GM21526 (cell line): ENCODE measurements at regions not wholly inside any gene's neighbourhood (a gene's known extent, or its start where the extent isn't known, plus 50 kb on each side); places are given as distances from the start of the nearest gene placed in this dataset.
"Not testable (repeated sequence)": the region's sequence is repeated elsewhere in the genome, so short reads cannot be mapped to it uniquely, and the experiment has no call there.

Experiments
- ATAC-seq: cut with Tn5 transposase; IDR thresholded peaks from one replicate; pipeline ENCODE4 v1.9.1; 2021; ENCODE audit warnings: moderate library complexity; ENCODE audit not compliant: unreplicated experiment, low FRiP score

DNA sequence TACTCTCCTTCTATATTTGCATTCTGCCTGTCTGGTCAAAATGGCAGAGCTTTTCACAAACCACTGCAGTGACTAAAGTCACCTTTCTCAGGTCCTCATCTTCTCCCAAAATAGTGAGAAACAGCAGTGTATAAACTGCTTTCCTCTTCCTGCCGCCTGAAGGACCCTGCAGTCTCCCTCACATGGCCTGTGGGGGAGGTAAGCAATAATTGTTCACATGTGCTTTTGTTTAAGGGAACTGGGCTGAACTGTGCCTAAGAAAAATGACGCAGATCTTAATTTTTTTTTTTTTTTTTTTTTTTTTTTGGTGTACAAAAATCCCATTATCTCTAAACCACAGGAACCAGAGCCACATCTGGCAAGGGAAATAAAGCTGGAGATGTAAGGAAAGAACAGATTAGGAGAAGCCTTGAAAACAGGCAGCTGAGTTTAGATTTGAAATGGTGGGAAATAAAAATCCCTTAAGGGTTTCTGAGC, 131.7 kb upstream of the VLDLR start:
- no peak for ATAC-seq

DNA sequence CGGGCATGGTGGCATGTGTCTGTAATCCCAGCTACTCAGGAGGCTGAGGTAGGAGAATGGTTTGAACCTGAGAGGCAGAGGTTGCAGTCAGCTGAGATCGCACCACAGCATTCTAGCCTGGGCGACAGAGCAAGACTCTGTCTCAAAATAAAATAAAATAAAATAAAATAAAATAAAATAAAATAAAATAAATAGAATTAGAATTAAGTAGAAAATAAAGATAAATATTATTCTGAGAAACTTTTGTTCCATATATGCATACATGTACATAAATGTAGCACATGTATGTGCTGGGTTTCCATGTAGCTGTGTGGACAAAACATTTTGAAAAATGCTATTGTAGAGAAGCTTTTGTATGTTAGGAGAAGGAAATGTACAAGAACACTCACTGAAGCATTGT, 129.4 kb upstream of the VLDLR start:
- no peak for ATAC-seq

DNA sequence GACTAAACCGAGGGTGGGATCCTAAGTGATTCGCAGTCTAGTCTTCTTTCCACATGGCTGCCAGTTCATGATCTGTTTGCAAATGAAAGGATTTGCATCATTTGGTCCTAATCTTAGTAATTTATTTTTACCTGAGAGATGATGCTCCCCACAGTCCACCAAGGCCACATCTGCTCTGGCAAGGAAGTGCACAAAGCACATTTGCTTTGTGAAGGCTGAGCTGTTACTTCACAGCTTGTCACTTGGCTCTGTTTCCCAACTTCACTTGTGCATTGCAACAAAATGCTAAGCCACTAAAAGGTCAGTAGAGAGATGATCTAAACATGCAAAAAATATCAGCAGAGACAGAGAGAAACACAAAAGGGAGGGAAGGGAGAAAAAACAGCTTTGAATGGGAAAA, 128.5 kb upstream of the VLDLR start:
- no peak for ATAC-seq

DNA sequence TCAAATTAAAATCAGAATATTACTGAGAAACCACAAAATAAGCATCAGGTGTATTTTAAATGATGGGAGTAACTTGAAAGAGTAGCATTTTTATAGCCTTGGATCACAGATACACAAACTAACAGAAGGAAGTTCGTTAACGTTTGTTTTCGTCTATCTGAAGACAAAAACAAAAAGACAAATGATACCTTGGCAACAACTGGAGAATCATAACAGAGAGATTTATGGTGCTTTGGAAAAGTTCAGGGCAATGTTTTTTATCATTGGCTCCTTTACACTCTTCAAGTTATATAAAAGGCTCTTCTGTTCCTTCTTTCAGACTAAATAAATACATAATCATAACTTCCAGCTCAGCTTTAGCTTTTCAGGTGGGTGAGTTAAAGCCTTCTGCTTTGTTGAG, 128.1 kb upstream of the VLDLR start:
- no peak for ATAC-seq

DNA sequence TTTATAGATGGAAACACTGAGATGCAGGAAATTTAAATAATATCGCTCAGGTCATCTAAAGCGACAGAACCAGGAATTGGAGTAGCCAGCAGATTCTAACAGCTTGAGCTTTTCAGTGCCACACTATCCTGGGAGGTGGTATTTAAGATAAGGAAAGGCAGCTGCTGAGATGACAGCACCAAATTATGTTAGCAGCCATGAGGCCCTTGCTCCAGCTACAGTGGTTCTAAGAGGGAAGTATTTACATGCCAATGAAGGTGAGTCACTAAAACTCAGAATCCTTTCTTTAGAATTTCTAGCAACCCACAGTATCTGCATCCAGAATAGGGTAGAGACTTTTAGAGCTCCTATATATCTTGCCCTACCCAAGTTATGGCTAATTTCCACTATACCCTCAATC, 127.0 kb upstream of the VLDLR start:
- no peak for ATAC-seq

DNA sequence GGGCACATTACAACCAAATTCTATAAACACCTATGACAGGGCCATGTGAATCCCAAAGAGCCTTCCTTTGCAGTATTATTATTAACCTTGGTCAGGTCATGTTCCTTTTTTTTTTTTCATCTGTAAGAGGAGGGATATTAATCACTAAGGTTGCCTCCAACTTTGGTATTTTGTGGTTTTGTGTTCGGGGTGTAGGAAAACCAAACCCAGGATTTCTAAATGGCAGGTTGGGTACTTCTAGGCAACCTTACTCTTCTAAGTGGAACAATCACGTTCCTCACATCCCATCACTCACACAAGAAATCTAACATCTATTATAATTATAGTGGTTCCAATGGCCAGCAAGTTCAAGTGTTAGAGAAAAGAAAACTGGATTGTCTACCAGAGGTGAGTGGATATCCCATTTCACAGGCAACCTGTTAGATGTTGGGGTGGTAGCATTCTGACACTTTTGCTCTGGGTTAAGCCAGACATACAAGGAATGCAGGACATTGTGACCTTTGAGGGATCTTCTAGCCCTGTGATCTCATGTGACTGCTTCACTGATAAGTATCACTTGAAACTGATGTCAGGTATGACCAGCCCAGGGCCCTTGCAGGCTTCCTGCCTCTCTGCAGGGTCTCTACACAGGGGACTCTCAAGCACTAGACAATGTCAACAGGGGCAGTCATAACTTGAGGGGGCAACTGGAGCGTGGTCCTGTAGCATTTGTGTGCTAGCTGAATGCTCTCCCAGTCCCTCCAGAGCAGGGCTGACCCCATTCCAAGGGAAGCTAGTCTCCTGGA, 126.2 kb upstream of the VLDLR start:
- no peak for ATAC-seq

DNA sequence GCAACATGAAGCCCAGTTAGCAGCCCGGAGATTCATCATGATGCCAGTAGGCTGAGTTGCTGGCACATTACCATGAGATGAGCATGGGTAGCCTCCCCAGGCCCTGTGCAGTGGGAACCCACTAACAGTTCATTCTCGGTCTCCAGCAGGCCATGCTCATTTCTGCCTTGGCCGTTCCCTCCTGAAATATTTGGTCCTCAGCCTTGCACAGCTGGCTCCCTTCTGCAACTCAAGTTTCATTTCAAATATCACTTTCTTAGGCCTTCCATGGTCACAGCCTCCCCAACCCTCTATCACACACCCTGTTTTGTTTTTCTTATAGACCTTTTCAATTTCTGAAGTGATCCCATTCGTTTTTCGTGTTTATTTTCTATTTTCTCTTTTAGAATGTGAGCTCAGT, 125.4 kb upstream of the VLDLR start:
- ATAC-seq, result no peak

DNA sequence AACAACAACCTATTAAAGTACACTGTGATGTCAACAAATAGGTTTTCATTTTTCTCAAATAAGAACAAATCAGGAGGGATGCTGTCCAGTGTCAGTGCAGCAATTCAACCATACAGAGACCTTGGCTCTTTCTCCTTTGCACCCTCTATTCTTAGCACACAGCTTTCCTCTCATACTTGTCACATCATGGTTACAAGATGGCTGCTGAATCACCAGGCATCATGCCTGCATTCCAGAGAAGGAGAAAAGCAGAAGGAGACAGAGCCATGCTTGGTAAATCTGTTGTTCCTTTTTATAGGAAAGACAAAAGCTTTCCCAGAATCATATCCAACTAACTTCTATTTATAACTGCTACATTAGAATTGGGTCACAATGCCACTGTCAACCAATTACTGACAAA, 124.7 kb upstream of the VLDLR start:
- no peak for ATAC-seq

DNA sequence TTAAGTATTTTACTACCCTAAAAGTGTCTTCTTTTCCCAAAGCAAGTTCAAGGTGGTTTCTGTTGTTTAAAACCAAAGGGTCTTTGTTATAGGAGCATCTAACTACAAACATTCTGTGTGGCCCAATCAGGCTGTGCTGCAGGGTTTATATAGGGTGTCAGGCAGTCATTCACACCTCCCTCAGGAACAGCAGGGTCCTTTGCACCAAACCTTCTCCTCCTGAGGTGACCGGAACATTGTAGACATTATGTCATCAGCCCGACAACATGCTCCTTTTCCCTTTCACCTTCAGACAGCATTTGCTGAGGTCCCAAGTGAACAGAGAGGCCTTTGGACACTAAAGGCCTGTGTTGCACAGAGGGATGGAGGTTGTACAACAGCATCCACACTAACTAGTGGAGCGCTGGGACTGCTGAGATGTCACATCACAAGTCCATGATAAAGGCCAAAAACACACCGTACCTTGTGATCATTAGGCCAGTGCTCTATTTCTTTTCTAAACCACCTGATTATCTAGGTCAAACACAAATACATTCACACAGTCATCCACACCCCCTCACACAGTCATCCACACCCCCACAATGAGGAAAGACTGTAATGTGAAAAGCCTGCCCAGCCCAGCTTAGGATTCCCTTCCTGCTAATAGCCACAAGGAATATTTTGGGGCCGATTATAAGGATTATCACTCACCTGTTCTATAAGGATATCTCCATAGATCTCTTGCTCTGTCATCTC, 123.8 kb upstream of the VLDLR start:
- no peak for ATAC-seq

DNA sequence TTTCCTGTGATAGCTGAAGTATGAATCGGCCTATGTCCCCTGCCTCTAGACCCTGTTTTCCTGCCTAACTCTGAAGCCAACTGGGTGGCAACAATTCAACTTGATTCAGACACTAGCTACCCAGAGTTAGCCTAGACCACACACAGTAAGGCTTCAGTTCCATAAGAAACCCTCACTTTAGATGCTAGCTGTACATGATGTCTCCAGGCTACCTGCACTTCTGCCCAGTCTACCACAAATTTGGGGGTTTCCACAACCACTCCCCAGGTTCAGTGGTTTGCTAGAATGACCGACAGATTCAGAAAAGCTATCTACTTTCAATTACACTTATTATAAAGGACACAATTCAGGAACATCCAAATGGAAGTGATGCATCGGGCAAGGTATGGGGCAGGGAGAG, 119.4 kb upstream of the VLDLR start:
- no peak for ATAC-seq

DNA sequence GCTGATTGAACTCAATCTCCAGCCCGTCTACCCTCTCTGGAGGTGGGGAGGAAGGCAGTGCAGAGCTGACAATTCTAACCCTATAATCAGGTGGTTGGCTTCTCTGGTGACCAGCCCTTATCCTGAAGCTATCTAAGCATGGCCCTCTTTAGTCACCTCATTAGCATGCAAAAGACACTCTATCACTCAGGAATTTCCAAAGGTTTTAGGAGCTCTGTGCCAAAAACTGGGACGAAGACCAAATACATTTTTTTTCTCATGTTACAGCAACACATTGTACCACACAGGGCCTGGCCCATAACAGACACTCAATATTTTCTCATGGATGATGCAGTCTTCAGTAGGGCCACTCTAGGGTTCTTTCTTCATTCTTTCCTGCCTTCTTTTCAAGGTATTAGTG, 118.8 kb upstream of the VLDLR start:
- ATAC-seq, result no peak

DNA sequence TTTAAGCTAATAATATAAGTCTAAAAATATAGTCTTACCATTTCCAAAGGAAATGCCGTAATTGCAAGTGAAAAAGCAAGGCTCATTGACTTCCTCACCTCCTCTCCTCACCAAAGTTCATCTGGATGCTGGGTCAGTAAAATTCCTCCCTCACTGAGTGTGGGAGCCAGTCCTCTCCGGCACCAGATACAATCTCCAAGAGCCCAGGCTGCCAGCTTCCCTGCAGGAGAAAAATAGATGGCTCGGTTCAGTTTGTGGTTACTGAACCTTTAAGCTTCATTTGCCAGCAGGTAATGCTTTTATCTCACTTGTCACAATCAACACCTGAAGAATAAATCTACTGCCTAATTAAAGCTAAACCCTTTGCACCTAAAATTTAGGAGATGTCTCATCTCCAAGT, 115.3 kb upstream of the VLDLR start:
- no peak for ATAC-seq

DNA sequence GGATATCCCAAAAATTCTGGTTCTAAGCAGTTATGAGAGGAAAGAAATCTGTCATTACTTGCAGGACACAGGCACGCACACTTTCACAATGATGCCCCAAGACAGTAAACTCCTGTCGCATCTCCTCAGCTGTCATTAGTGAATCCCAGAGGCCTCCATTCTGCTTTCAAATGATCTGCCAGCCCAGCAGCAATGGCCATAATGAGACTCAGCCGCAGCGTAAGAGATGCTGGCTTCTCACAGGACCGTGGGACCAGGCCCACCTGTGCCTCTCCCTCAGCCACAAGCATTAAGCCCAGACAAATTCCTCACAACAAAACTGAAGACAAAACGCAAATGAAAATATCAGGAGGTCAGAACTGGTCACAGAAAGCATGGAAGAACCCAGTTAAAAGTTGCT, 98.0 kb upstream of the VLDLR start:
- no peak for ATAC-seq

DNA sequence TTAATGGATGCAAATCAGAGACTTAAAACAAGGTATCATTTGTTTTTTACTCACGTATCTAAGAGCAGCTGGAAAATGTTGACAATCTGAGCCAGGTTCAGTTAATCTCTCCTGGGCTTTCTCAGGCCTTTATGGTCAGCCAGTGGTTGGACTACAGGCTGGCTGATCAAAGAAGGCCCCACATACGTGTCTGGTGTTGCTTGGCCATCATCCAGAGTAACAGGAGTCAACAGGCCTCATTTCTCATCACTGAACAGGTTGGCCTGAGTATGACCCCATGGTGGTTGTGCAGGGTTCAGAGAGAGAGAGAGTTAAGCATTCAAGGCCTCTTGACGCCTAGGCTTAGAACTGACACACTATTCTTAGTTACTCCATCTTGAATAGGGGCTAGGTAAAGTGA, 97.0 kb upstream of the VLDLR start:
- ATAC-seq, result no peak

DNA sequence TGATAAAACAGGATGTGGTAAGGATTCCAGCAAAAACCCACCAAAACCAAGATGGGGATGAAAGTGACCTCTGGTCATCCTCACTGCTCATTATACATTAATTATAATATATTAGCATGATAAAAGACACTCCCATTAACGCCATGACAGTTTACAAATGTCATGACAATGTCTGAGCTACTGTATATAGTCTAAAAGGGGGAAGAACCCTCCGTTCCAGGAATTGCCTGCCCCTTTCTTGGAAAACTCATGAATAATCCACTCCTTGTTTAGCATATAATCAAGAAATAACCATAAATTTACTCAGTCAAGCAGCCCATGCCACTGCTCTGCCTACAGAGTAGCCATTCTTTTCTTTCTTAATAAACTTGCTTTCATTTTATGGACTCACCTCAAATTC, 96.4 kb upstream of the VLDLR start:
- ATAC-seq, result no peak

DNA sequence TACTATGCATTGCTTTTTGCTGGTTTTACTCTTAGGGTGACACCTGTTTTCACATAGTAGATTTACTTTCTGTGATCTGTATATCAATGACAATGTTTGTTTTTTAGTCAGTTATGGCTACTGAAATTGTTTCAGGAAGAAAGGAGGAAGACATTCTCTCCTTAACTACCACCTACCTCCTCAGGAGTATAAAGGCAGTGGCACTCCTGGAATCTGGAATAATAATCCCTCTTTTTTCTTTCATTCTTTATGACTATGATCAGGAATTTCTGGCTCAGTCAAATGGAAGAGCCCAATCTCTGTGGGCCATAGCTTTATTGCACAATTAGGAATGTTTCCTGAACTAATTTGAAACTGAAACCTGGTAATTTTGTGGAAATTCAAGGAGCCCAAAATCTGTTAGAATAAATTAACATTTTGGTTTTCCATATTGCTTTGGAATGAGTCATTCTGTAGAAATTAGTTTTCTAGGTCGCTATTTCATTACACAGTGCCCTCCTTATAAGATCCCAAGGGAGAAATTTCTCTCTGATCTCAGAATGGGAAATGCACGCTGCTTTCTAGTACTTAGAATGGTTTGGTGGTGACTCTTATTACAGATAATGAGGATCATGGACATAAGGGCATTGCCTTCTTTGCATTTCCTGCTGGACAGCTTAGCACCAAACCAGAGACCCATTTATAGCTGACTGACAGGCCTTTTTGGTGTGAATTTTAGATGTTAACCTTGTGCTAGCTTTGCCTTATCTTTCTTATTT, 95.3 kb upstream of the VLDLR start:
- no peak for ATAC-seq

DNA sequence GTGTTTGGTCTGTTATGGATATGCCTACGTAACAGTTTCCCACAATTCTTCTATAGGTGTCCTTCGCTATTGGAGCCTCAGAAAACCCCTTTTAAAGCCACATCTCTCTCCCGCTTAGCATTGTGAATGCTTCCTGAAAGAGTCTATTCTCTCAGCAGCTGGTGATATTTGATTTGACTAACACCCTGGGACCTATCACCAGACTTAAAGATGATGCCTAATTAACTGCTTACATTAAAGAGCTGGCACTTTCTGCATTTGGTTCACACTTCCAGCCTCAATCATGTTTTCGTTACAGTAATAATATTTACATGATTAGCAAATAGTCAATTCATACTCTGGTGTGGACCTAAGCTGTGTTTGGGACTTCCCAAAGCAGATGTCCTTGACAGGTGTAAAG, 90.1 kb upstream of the VLDLR start:
- no peak for ATAC-seq

DNA sequence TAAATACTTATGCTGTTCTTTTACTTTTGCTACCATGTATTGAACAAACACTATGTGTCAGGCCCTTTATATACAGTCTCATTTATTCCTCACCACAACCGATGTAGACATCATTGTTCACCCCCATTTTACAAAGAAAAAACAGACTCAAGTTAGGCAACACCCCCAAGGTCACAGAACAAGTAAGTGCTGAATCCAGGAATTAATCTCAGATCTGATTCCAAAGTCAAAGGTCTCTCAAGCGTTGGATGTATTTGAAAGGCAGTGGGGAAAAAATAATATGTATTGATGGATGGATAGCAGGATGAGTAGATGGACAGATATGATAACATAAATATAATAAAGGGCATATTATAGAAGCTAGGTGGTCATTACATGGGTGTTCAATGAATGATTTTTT, 85.1 kb upstream of the VLDLR start:
- ATAC-seq, result no peak

DNA sequence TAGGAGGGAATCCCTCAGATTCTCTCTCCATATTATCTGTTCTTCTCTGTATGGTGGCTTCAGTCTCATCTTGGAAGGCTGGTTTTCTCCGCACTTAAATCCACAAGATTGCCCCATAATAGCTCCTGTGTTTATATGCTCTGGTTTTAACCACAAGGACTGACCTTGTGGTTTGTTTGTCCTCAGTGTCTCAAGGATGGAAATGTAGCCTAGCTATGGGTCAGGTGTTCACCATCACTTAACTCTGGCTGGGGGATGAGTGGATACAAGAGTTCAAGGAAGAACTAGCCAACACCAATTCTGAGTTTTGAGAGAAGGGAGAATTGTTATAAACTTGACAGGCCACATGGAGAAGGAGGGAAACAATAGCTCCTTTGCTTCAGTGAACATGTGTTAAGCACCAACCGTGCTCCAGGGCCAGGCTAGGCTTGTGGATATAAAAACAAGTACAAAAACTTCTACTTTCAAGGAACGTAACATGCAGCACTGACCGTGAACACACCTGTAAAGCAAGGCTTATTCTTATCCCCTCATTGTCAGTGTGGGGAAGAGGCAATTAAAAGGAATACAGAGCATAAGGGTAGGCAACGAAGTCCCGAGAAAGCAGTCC, 75.6 kb upstream of the VLDLR start:
- no peak for ATAC-seq

DNA sequence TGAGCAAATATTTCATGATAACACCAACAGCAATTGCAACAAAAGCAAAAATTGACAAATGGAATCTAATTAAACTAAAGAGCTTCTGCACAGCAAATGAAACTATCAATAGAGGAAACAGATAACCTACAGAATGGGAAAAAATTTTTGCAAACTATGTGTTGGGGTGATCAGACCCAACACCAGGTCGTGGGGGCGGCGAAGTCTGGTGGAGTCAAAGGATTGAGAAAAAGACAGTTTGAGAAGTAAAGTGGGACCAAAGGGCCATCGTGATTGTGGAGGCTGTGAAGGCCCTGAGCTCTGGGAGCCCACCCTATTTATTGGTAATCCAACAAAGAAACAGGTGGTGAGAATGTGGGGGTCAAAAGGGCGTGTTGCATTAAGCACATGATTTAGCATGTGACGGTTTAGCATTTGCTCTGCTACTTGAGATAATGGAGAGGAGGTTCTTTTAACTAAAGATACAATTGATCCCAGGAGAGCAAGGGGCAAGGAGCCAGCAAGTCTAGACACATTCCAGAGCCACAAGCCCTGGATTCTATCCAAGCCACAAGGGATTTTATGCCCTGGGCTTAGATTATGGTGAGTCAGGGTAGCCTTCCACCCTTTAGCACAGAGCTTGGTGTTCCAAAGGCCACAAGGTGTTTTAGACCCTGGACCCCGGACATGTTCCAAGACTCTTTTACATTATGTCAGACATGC, 65.5 kb upstream of the VLDLR start:
- ATAC-seq, result not testable (repeated sequence)
